ENCODE measurements at regions not wholly inside any gene's neighbourhood (a gene's known extent, or its start where the extent isn't known, plus 50 kb on each side); places are given as distances from the start of the nearest gene placed in this dataset.
A peak's percentile ranks its signal among the peaks of the same experiment; 100 is the strongest.

GRCh38 chr4:100582146-100582545 lies 64.3 kb upstream of the EMCN start:
- Mint-ChIP-seq H3K36me3 (ENCODE audit: insufficient read depth in 1 of 3, low read depth in 3 of 3) (no peaks in the 10 kb centered on the region; a peak in 2 of 7 replicates), H3K9me3 (no peaks in the 10 kb centered on the region), H3K4me3 (no peak overlapping the region), H3K27me3 (ENCODE audit: low read depth) (no peaks in the 10 kb centered on the region; the same call in 1 of the 2 replicates), H3K27ac (peak overlapping the region in 1 of 3 experiments; percentile 16; a peak in 1 of 7 replicates), H3K4me1 (peaks cover 0 to 3% of the 10 kb centered on the region in 2 experiments; a peak in 1 of 4 replicates)
- Histone ChIP-seq H3K79me2 (ENCODE audit: insufficient read depth, low read length) (no peaks in the 10 kb centered on the region), H2BK20ac (ENCODE audit: low read depth, low read length, poor library complexity, severe bottlenecking) (no peak overlapping the region), H3K27me3 (ENCODE audit: insufficient read depth, low read length) (no peaks in the 10 kb centered on the region), H3K23ac (ENCODE audit: insufficient read length, low read depth, low read length) (no peak overlapping the region), H4K5ac (ENCODE audit: insufficient read length, low read depth, low read length) (no peak overlapping the region), H2BK5ac (ENCODE audit: insufficient read length, low read length) (no peak overlapping the region), H3K79me1 (ENCODE audit: insufficient read depth, low read depth, low read length, poor library complexity, severe bottlenecking) (no peaks in the 10 kb centered on the region), H3K14ac (ENCODE audit: insufficient read depth, low read length) (no peak overlapping the region), H3K23me2 (ENCODE audit: insufficient read length, low read depth, low read length, poor library complexity, severe bottlenecking) (no peaks in the 10 kb centered on the region), H2BK12ac (ENCODE audit: insufficient read length, low read depth, low read length) (no peak overlapping the region), H3K4me1 (ENCODE audit: insufficient read depth, low read length) (no peaks in the 10 kb centered on the region), H2AK5ac (ENCODE audit: insufficient read length, low read length) (no peak overlapping the region), H3K56ac (ENCODE audit: insufficient read length, low read depth, low read length) (no peak overlapping the region), H2BK120ac (ENCODE audit: low read depth, low read length, poor library complexity, severe bottlenecking) (no peak overlapping the region), H4K20me1 (ENCODE audit: control insufficient read depth, insufficient read depth, insufficient read length) (no peaks in the 10 kb centered on the region), H3K9me3 (ENCODE audit: control insufficient read depth, low read depth, low read length) (no peaks in the 10 kb centered on the region), H2AFZ (ENCODE audit: low read length) (no peak overlapping the region), H3K18ac (ENCODE audit: insufficient read length, low read depth, low read length) (no peak overlapping the region), H3K4me2 (ENCODE audit: insufficient read depth, insufficient read length, low read length) (no peak overlapping the region), H4K8ac (replicated peaks; ENCODE audit: insufficient read length, low read depth, low read length) (no peak overlapping the region), H3K27ac (ENCODE audit: insufficient read length, low read depth, low read length) (no peak overlapping the region), H2BK15ac (ENCODE audit: low read depth, low read length) (no peak overlapping the region), H4K91ac (ENCODE audit: insufficient read length, low read depth, low read length) (no peak overlapping the region), H3T11ph (ENCODE audit: low read length) (no peak overlapping the region), H3K4ac (ENCODE audit: low read depth, low read length) (no peak overlapping the region), H3K9ac (ENCODE audit: extremely low read depth, insufficient read length, low read length) (no peak overlapping the region)
- no peak for DNase-seq
- TF ChIP-seq CTCF (conservative IDR thresholded peaks at IDR 0.05) = no peak
- WGBS (ENCODE audit: extremely low coverage, insufficient read length, low lambda C conversion rate) = no CpG with 5 or more reads among the region's 2 CpGs

All from H9 (cell line).